ENCODE measurements at regions not wholly inside any gene's neighbourhood (a gene's known extent, or its start where the extent isn't known, plus 50 kb on each side); places are given as distances from the start of the nearest gene placed in this dataset.

DNA sequence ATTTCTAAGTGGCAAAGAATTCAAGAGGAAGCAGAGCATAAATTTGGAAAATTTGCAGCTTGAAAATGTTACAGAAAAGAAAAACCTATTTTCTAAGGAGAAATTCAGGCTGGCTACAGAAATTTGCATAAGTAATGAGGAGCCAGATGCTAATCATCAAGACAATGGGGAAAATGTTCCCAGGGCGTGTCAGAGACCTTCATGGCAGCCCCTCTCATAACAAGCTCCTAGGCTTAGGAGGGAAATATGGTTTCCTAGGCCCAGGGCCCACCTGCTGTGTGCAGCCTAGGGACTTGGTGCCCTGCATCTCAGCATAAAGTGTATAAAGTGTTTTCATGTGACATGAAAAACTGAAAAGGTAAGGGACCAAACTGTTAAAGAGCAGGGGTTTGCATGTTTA, 1796.3 kb upstream of the FLRT2 start:
- TF ChIP-seq EZH2 (IDR thresholded peaks at IDR 0.05; ENCODE audit: insufficient read depth, poor library complexity, severe bottlenecking) (no peak), EZH2phosphoT487 (IDR thresholded peaks at IDR 0.05; ENCODE audit: insufficient read depth, low read depth) (no peak)
